ENCODE measurements at regions not wholly inside any gene's neighbourhood (a gene's known extent, or its start where the extent isn't known, plus 50 kb on each side); places are given as distances from the start of the nearest gene placed in this dataset.

- in situ Hi-C loops (cut with HindIII; ENCODE audit: low sequenced_read_pairs), result no loop called here
Measured at GRCh38 chr3:144197582-144197981, 226.0 kb downstream of the DIPK2A start.

- in situ Hi-C loops (cut with HindIII; ENCODE audit: low sequenced_read_pairs), result no loop called here
Measured at GRCh38 chr3:144200004-144200403, 228.4 kb downstream of the DIPK2A start.

GRCh38 chr3:144200466-144200865, 228.8 kb downstream of the DIPK2A start:
- in situ Hi-C loops (cut with HindIII; ENCODE audit: low sequenced_read_pairs), result no loop called here

- in situ Hi-C loops (cut with HindIII; ENCODE audit: low sequenced_read_pairs), result no loop called here
Measured at GRCh38 chr3:144221761-144222160, 250.1 kb downstream of the DIPK2A start.

- in situ Hi-C loops (cut with HindIII; ENCODE audit: low sequenced_read_pairs), result no loop called here
Measured at GRCh38 chr3:144229330-144229729, 257.7 kb downstream of the DIPK2A start.

GRCh38 chr3:144229953-144230352, 258.3 kb downstream of the DIPK2A start:
- in situ Hi-C loops (cut with HindIII; ENCODE audit: low sequenced_read_pairs), result no loop called here

- in situ Hi-C loops (cut with HindIII; ENCODE audit: low sequenced_read_pairs), result no loop called here
Measured at GRCh38 chr3:144235489-144235888, 263.9 kb downstream of the DIPK2A start.

- in situ Hi-C loops (cut with HindIII; ENCODE audit: low sequenced_read_pairs), result no loop called here
Measured at GRCh38 chr3:144237351-144237750, 265.7 kb downstream of the DIPK2A start.

GRCh38 chr3:144241404-144241803, 269.8 kb downstream of the DIPK2A start:
- in situ Hi-C loops (cut with HindIII; ENCODE audit: low sequenced_read_pairs), result no loop called here

- in situ Hi-C loops (cut with HindIII; ENCODE audit: low sequenced_read_pairs), result no loop called here
Measured at GRCh38 chr3:144242747-144243146, 271.1 kb downstream of the DIPK2A start.

GRCh38 chr3:144244662-144245061, 273.0 kb downstream of the DIPK2A start:
- in situ Hi-C loops (cut with HindIII; ENCODE audit: low sequenced_read_pairs), result no loop called here

GRCh38 chr3:144252896-144253295, 281.3 kb downstream of the DIPK2A start:
- in situ Hi-C loops (cut with HindIII; ENCODE audit: low sequenced_read_pairs), result no loop called here

GRCh38 chr3:144257381-144257780, 285.8 kb downstream of the DIPK2A start:
- in situ Hi-C loops (cut with HindIII; ENCODE audit: low sequenced_read_pairs), result no loop called here

- in situ Hi-C loops (cut with HindIII; ENCODE audit: low sequenced_read_pairs), result no loop called here
Measured at GRCh38 chr3:144259267-144259666, 287.6 kb downstream of the DIPK2A start.

GRCh38 chr3:144263706-144264105, 292.1 kb downstream of the DIPK2A start:
- in situ Hi-C loops (cut with HindIII; ENCODE audit: low sequenced_read_pairs), result no loop called here

GRCh38 chr3:144264350-144264749, 292.7 kb downstream of the DIPK2A start:
- in situ Hi-C loops (cut with HindIII; ENCODE audit: low sequenced_read_pairs), result no loop called here

GRCh38 chr3:144264794-144265193, 293.2 kb downstream of the DIPK2A start:
- in situ Hi-C loops (cut with HindIII; ENCODE audit: low sequenced_read_pairs), result no loop called here

GRCh38 chr3:144265542-144266100, 294.0 kb downstream of the DIPK2A start:
- in situ Hi-C loops (cut with HindIII; ENCODE audit: low sequenced_read_pairs), result no loop called here

- in situ Hi-C loops (cut with HindIII; ENCODE audit: low sequenced_read_pairs), result no loop called here
Measured at GRCh38 chr3:144270100-144270499, 298.5 kb downstream of the DIPK2A start.

GRCh38 chr3:144272680-144273079, 301.1 kb downstream of the DIPK2A start:
- in situ Hi-C loops (cut with HindIII; ENCODE audit: low sequenced_read_pairs), result no loop called here

- in situ Hi-C loops (cut with HindIII; ENCODE audit: low sequenced_read_pairs), result no loop called here
Measured at GRCh38 chr3:144273601-144274000, 302.0 kb downstream of the DIPK2A start.

GRCh38 chr3:144275005-144275404, 303.4 kb downstream of the DIPK2A start:
- in situ Hi-C loops (cut with HindIII; ENCODE audit: low sequenced_read_pairs), result no loop called here

- in situ Hi-C loops (cut with HindIII; ENCODE audit: low sequenced_read_pairs), result no loop called here
Measured at GRCh38 chr3:144282313-144282712, 310.7 kb downstream of the DIPK2A start.
